Activated T-cell treated with anti-CD3 and anti-CD28 coated beads, Interleukin-2, amount 50 U/mL, for 24 hours (primary cell): ENCODE measurements at regions not wholly inside any gene's neighbourhood (a gene's known extent, or its start where the extent isn't known, plus 50 kb on each side); places are given as distances from the start of the nearest gene placed in this dataset.

Experiments
- DNase-seq: peaks from one replicate; pipeline ENCODE4 v3.0.0-alpha.2; 2020
- H3K27ac Mint-ChIP-seq: 2 replicates; pipeline ENCODE4 v1.8.0; 2020; ENCODE audit warnings: mild to moderate bottlenecking, mixed read lengths
- H3K27me3 Mint-ChIP-seq: 2 replicates; pipeline ENCODE4 v1.8.0; 2020; ENCODE audit warnings: mixed read lengths
- H3K36me3 Mint-ChIP-seq: 2 replicates; pipeline ENCODE4 v1.8.0; 2020; ENCODE audit warnings: low read depth, mixed read lengths
- H3K4me1 Mint-ChIP-seq: 2 replicates; pipeline ENCODE4 v1.8.0; 2020; ENCODE audit warnings: low read depth, mixed read lengths
- H3K4me3 Mint-ChIP-seq: 2 replicates; pipeline ENCODE4 v1.8.0; 2020; ENCODE audit warnings: mild to moderate bottlenecking, moderate library complexity, mixed read lengths
- H3K9me3 Mint-ChIP-seq: 2 replicates; pipeline ENCODE4 v1.8.0; 2020; ENCODE audit warnings: mixed read lengths

DNA sequence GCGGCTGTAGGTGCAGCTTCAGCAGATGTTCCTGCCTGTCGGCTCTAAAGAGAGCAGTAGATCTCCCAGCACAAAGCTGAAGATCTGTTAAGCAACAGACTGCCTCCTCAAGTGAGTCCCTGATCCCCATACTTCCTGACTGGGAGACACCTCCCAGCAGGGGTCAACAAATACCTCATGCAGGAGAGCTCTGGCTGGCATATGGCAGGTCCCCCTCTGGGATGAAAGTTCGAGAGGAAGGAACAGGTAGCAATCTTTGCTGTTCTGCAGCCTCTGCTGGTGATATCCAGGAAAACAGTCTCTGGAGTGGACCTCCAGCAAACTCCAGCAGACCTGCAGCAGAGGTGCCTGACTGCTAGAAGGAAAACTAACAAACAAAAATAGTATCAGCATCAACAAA, 337.1 kb upstream of the USP15 start:
- H3K36me3 Mint-ChIP-seq: no peaks in the 10 kb centered on the region
- H3K4me1 Mint-ChIP-seq: no peaks in the 10 kb centered on the region

GRCh38 chr12:61934564-61934963, 325.6 kb upstream of the USP15 start:
- Mint-ChIP-seq H3K27me3 (no peaks in the 10 kb centered on the region), H3K9me3 (peaks cover 7% of the 10 kb centered on the region), H3K27ac (no peak overlapping the region), H3K4me3 (no peak overlapping the region), H3K4me1 (no peaks in the 10 kb centered on the region), H3K36me3 (no peaks in the 10 kb centered on the region)
- no peak for DNase-seq

More for the DNA sequence above, 337.1 kb upstream of the USP15 start:
- Mint-ChIP-seq H3K4me3 (no peak overlapping the region), H3K27ac (no peak overlapping the region), H3K9me3 (peaks cover 30% of the 10 kb centered on the region), H3K27me3 (no peaks in the 10 kb centered on the region)
- no peak for DNase-seq

DNA sequence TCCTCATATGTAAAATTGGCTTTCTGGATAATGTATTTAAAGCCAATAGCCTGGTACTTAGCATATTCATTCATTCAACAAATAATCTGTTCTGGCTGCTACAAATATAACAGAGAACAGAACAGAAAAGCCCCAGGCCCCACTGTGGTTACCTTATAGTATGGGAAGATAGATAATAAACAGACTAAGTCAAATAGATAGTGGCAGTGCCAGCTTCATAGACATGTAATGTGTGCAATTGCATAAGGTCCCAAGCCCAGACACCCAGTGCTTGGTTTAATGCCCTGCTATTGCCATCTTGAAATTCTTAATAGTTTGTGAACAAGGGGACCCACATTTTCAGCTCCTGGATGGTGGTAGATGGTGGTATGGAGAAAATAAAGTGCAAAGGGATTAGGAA, 320.2 kb upstream of the USP15 start:
- H3K27ac Mint-ChIP-seq: no peak overlapping the region
- H3K4me3 Mint-ChIP-seq: no peak overlapping the region
- no peaks in the 10 kb centered on the region for H3K36me3 Mint-ChIP-seq
- H3K27me3 Mint-ChIP-seq: no peaks in the 10 kb centered on the region
- no peak for DNase-seq
- H3K9me3 Mint-ChIP-seq: peaks cover 10% of the 10 kb centered on the region
- no peaks in the 10 kb centered on the region for H3K4me1 Mint-ChIP-seq

GRCh38 chr12:61956545-61956944, 303.7 kb upstream of the USP15 start:
- DNase-seq: no peak

DNA sequence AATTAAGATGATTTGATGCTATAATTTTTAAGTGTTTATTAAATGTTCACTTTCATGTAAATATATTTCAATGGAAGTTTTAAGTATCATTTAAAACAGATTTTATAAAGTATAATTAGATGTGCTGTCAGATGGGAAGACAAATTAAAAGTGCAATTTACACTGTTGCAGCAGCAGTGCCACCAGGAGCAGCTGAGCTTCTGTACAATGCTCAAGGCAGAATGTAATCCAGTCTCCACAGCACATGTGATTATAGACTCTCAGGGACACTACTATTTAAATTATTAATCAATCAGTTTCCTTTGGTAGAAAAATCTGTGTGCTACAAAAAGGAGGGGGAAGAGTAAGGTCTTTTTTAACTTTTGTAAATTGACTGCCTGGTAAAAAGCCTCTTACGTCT, 285.7 kb upstream of the USP15 start:
- no peaks in the 10 kb centered on the region for H3K4me1 Mint-ChIP-seq
- no peaks in the 10 kb centered on the region for H3K36me3 Mint-ChIP-seq
- no peak overlapping the region for H3K4me3 Mint-ChIP-seq
- DNase-seq: no peak
- H3K9me3 Mint-ChIP-seq: no peaks in the 10 kb centered on the region
- H3K27me3 Mint-ChIP-seq: peaks cover 2% of the 10 kb centered on the region
- H3K27ac Mint-ChIP-seq: no peak overlapping the region

More at GRCh38 chr12:61956545-61956944, 303.7 kb upstream of the USP15 start:
- Mint-ChIP-seq H3K36me3 (no peaks in the 10 kb centered on the region), H3K9me3 (no peaks in the 10 kb centered on the region), H3K27me3 (no peaks in the 10 kb centered on the region), H3K4me3 (no peak overlapping the region), H3K4me1 (no peaks in the 10 kb centered on the region), H3K27ac (no peak overlapping the region)

DNA sequence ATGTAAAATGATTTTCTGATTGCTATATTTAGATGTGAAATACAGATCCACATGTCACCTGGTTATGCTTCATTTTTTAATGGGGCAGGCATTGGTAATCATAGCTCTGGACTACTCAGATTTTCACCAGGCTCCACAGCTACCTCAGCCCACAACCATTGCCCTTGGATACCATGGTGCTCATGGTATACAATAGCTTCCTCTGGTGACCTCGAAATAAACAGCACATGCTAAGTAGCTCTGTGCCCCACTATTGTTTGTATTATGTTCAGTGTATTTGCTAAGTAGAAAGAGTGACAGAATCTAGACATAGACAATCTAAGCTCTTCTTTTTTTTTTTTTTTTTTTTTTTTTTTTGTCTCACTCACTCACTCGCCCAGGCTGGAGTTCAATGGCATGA, 274.4 kb upstream of the USP15 start:
- H3K27ac Mint-ChIP-seq: no peak overlapping the region
- no peak overlapping the region for H3K4me3 Mint-ChIP-seq
- no peaks in the 10 kb centered on the region for H3K27me3 Mint-ChIP-seq
- H3K9me3 Mint-ChIP-seq: peaks cover 2% of the 10 kb centered on the region
- no peaks in the 10 kb centered on the region for H3K4me1 Mint-ChIP-seq
- DNase-seq: no peak
- no peaks in the 10 kb centered on the region for H3K36me3 Mint-ChIP-seq

GRCh38 chr12:61987173-61987572, 273.0 kb upstream of the USP15 start:
- no peak overlapping the region for H3K4me3 Mint-ChIP-seq
- no peaks in the 10 kb centered on the region for H3K4me1 Mint-ChIP-seq
- no peaks in the 10 kb centered on the region for H3K9me3 Mint-ChIP-seq
- no peak for DNase-seq
- no peaks in the 10 kb centered on the region for H3K36me3 Mint-ChIP-seq
- H3K27me3 Mint-ChIP-seq: no peaks in the 10 kb centered on the region
- H3K27ac Mint-ChIP-seq: no peak overlapping the region

- no peak overlapping the region for H3K27ac Mint-ChIP-seq
- DNase-seq: no peak
- no peaks in the 10 kb centered on the region for H3K36me3 Mint-ChIP-seq
- no peaks in the 10 kb centered on the region for H3K4me1 Mint-ChIP-seq
- H3K4me3 Mint-ChIP-seq: no peak overlapping the region
- no peaks in the 10 kb centered on the region for H3K27me3 Mint-ChIP-seq
- H3K9me3 Mint-ChIP-seq: no peaks in the 10 kb centered on the region
Measured at GRCh38 chr12:61991661-61992060, 268.5 kb upstream of the USP15 start.

- no peaks in the 10 kb centered on the region for H3K9me3 Mint-ChIP-seq
- no peak overlapping the region for H3K4me3 Mint-ChIP-seq
- no peaks in the 10 kb centered on the region for H3K4me1 Mint-ChIP-seq
- no peak for DNase-seq
- no peaks in the 10 kb centered on the region for H3K27me3 Mint-ChIP-seq
- no peak overlapping the region for H3K27ac Mint-ChIP-seq
- H3K36me3 Mint-ChIP-seq: no peaks in the 10 kb centered on the region
Measured at GRCh38 chr12:61993734-61994345, 266.4 kb upstream of the USP15 start.

GRCh38 chr12:61996717-61997116, 263.5 kb upstream of the USP15 start:
- Mint-ChIP-seq H3K4me3 (no peak overlapping the region), H3K36me3 (no peaks in the 10 kb centered on the region)

DNA sequence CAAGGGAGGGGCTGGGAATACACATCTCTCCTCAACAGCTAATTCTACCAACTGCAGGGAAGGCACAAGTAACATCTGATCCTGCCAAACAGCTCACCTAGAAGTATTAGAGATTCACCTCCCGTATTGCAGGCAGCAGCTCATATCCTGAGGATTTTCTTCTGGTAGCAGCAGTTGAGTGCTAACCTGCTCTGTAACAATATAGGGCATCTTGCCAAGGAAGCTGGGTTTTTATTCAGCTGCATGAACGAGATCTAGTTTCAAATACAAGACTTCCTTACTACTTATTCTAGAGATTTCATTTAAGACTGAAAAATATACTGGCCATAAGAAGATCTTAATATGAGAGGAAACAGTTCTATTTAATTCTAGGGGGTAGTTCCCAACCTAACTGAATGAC, 261.4 kb upstream of the USP15 start:
- H3K4me1 Mint-ChIP-seq: no peaks in the 10 kb centered on the region
- no peak overlapping the region for H3K4me3 Mint-ChIP-seq
- H3K36me3 Mint-ChIP-seq: no peaks in the 10 kb centered on the region
- H3K9me3 Mint-ChIP-seq: no peaks in the 10 kb centered on the region
- H3K27me3 Mint-ChIP-seq: no peaks in the 10 kb centered on the region
- DNase-seq: no peak
- no peak overlapping the region for H3K27ac Mint-ChIP-seq

More at GRCh38 chr12:61996717-61997116, 263.5 kb upstream of the USP15 start:
- H3K27ac Mint-ChIP-seq: no peak overlapping the region
- H3K9me3 Mint-ChIP-seq: no peaks in the 10 kb centered on the region
- no peaks in the 10 kb centered on the region for H3K27me3 Mint-ChIP-seq
- no peaks in the 10 kb centered on the region for H3K4me1 Mint-ChIP-seq
- DNase-seq: no peak

DNA sequence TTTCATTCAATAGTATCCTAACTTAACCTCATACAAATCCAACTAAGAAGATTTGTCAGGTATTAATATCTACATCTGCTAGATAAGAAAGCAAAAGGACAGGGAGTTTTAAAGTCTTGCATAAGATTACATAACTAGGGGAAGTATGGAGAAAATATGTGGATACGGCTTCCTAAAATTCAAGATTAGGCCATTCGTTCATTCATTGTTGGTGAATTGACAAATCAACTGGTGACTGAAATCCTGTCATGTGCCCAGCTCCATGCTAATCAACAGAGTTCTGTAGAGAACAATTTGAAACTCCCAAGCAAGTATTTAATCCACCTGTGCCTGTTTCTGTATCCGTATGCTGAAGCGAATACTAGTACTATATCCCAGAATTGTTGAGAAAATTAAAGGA, 260.9 kb upstream of the USP15 start:
- no peaks in the 10 kb centered on the region for H3K9me3 Mint-ChIP-seq
- DNase-seq: no peak
- H3K27me3 Mint-ChIP-seq: no peaks in the 10 kb centered on the region
- H3K4me1 Mint-ChIP-seq: no peaks in the 10 kb centered on the region
- no peak overlapping the region for H3K4me3 Mint-ChIP-seq
- no peak overlapping the region for H3K27ac Mint-ChIP-seq
- H3K36me3 Mint-ChIP-seq: no peaks in the 10 kb centered on the region

GRCh38 chr12:62001424-62001823, 258.8 kb upstream of the USP15 start:
- H3K4me3 Mint-ChIP-seq: no peak overlapping the region
- H3K4me1 Mint-ChIP-seq: no peaks in the 10 kb centered on the region
- H3K36me3 Mint-ChIP-seq: no peaks in the 10 kb centered on the region
- no peak for DNase-seq
- no peak overlapping the region for H3K27ac Mint-ChIP-seq
- no peaks in the 10 kb centered on the region for H3K27me3 Mint-ChIP-seq
- no peaks in the 10 kb centered on the region for H3K9me3 Mint-ChIP-seq

DNA sequence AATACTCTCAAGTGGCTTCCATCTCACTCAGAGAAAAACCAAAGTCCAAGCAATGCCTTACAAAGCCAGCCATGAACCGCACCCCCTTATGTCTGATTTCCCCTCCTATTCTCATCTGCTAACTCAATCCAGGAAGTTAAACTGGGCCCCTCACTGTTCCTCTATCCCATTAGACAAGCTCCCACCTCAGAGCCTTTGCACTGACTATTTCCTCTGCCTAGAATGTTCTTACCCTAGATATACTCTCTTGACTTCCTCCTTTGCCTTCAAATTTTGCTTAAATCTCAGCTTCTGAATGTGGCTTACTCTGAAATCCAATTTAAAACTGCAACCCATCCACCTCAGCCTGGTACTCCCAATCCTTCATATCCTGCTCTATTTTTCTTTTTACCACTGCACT, 257.0 kb upstream of the USP15 start:
- no peaks in the 10 kb centered on the region for H3K36me3 Mint-ChIP-seq

GRCh38 chr12:62003701-62004100, 256.5 kb upstream of the USP15 start:
- Mint-ChIP-seq H3K27me3 (no peaks in the 10 kb centered on the region), H3K27ac (no peak overlapping the region), H3K36me3 (no peaks in the 10 kb centered on the region), H3K4me3 (no peak overlapping the region), H3K4me1 (no peaks in the 10 kb centered on the region), H3K9me3 (no peaks in the 10 kb centered on the region)
- no peak for DNase-seq

More for the DNA sequence above, 257.0 kb upstream of the USP15 start:
- Mint-ChIP-seq H3K4me3 (no peak overlapping the region), H3K27me3 (no peaks in the 10 kb centered on the region), H3K9me3 (no peaks in the 10 kb centered on the region), H3K27ac (no peak overlapping the region), H3K4me1 (no peaks in the 10 kb centered on the region)
- no peak for DNase-seq

GRCh38 chr12:62005615-62006014, 254.6 kb upstream of the USP15 start:
- Mint-ChIP-seq H3K9me3 (no peaks in the 10 kb centered on the region), H3K4me1 (no peaks in the 10 kb centered on the region), H3K36me3 (no peaks in the 10 kb centered on the region), H3K27ac (no peak overlapping the region), H3K27me3 (no peaks in the 10 kb centered on the region), H3K4me3 (no peak overlapping the region)
- no peak for DNase-seq
